ENCODE measurements at regions not wholly inside any gene's neighbourhood (a gene's known extent, or its start where the extent isn't known, plus 50 kb on each side); places are given as distances from the start of the nearest gene placed in this dataset.

DNA sequence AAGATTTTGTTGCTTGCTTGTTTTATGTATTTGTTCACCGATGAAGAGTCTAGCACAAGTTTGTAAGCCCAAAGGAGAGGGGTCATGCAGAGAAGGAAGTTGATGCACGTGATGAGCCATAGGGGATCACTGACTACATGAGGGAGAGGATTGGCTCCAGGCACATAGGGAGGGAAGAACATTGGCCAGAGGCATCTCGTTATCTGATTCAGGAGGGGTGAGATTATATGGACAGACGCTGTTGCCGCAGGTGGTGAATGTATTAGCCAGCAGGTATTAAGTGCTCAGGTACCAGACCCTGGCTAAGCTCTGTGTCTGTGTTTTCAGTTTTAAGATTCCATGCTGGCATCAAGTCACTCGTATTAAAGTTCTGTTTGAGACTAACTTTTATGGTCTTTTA lies 91.8 kb upstream of the CHST9 start:
- Histone ChIP-seq H3K9ac (no peak overlapping the region), H3K4me2 (ENCODE audit: low read length) (no peak overlapping the region), H3K27ac (no peak overlapping the region), H2AFZ (no peak overlapping the region), H3K4me3 (ENCODE audit: low read depth, low read length) (no peak overlapping the region), H3K27me3 (ENCODE audit: control insufficient read depth, insufficient read depth, low read length) (no peaks in the 10 kb centered on the region), H3K4me1 (no peaks in the 10 kb centered on the region), H3K9me3 (ENCODE audit: control insufficient read depth, low read length) (no peaks in the 10 kb centered on the region), H3K79me2 (no peaks in the 10 kb centered on the region), H3K36me3 (ENCODE audit: control insufficient read depth, insufficient read depth, low read length) (no peaks in the 10 kb centered on the region)
- TF ChIP-seq, protein P1, sequence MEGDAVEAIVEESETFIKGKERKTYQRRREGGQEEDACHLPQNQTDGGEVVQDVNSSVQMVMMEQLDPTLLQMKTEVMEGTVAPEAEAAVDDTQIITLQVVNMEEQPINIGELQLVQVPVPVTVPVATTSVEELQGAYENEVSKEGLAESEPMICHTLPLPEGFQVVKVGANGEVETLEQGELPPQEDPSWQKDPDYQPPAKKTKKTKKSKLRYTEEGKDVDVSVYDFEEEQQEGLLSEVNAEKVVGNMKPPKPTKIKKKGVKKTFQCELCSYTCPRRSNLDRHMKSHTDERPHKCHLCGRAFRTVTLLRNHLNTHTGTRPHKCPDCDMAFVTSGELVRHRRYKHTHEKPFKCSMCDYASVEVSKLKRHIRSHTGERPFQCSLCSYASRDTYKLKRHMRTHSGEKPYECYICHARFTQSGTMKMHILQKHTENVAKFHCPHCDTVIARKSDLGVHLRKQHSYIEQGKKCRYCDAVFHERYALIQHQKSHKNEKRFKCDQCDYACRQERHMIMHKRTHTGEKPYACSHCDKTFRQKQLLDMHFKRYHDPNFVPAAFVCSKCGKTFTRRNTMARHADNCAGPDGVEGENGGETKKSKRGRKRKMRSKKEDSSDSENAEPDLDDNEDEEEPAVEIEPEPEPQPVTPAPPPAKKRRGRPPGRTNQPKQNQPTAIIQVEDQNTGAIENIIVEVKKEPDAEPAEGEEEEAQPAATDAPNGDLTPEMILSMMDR (IDR thresholded peaks at IDR 0.05): no peak

DNA sequence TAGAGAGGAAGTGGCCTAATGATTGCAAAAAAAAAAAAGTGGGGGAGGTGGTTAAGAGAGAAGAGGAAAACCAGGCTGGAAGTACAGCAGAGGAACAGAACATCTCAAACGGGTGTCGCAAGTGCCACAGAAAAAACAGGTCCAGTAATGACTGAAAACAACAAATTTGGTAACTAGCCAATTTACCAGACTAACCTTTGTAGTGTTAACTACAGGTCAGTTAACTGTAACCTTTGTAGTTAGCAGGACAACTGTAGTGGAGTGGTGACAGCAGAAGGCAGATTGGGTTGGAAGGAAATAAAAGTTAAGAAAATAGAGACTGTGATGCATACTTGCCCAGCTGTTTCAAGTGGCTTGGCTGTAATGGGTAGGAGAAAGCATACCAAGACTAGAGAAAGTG lies 91.4 kb upstream of the CHST9 start:
- H3K9me3 ChIP-seq (ENCODE audit: control insufficient read depth, low read length): no peaks in the 10 kb centered on the region
- H3K27me3 ChIP-seq (ENCODE audit: control insufficient read depth, insufficient read depth, low read length): no peaks in the 10 kb centered on the region
- H3K9ac ChIP-seq: no peak overlapping the region
- H3K36me3 ChIP-seq (ENCODE audit: control insufficient read depth, insufficient read depth, low read length): no peaks in the 10 kb centered on the region
- no peak overlapping the region for H2AFZ ChIP-seq
- TF ChIP-seq, protein P1 (IDR thresholded peaks at IDR 0.05): no peak
- H3K27ac ChIP-seq: no peak overlapping the region
- no peaks in the 10 kb centered on the region for H3K79me2 ChIP-seq
- H3K4me2 ChIP-seq (ENCODE audit: low read length): no peak overlapping the region
- no peak overlapping the region for H3K4me3 ChIP-seq (ENCODE audit: low read depth, low read length)
- H3K4me1 ChIP-seq: no peaks in the 10 kb centered on the region

DNA sequence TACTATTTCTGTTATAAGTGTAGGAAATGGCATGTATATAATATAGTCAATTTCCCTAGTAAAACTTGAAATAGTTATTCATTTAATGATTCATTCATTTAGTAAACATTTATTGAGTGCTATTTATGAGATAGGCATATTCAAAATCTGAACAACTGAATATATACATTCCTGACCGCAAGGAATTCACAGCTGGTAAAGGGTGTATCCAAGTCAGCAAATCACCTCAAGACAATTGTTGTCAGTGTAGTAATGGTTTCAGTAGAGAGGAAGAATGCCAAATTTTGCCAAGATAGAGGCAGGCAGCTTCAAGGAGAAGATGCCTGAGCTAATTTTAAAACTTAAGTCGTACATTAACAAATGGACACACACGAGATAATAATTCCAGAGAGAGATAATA lies 89.8 kb upstream of the CHST9 start:
- no peaks in the 10 kb centered on the region for H3K27me3 ChIP-seq (ENCODE audit: control insufficient read depth, insufficient read depth, low read length)
- no peaks in the 10 kb centered on the region for H3K36me3 ChIP-seq (ENCODE audit: control insufficient read depth, insufficient read depth, low read length)
- TF ChIP-seq, protein P1 (IDR thresholded peaks at IDR 0.05): no peak
- H3K4me1 ChIP-seq: no peaks in the 10 kb centered on the region
- H3K4me3 ChIP-seq (ENCODE audit: low read depth, low read length): no peak overlapping the region
- H3K79me2 ChIP-seq: no peaks in the 10 kb centered on the region
- H3K27ac ChIP-seq: no peak overlapping the region
- no peak overlapping the region for H2AFZ ChIP-seq
- H3K4me2 ChIP-seq (ENCODE audit: low read length): no peak overlapping the region
- no peak overlapping the region for H3K9ac ChIP-seq
- no peaks in the 10 kb centered on the region for H3K9me3 ChIP-seq (ENCODE audit: control insufficient read depth, low read length)

DNA sequence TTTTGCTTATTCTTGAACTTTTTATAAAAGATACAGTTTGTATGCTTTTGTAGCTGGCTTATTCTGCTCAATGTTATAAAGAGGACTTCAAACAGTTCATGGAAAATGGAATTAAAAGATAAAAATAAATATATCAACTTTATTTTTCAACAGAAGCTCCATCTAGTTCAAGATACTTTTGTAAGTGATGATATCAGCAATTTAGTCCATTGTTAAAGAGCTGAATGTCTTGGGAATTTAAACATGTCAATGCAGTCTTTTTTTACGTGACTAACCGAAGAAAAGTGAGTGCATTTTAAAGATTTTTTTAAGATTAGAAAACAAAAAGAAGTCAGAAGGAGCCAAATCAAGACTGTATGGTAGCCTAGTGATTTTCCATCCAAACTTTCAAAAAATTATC lies 85.4 kb upstream of the CHST9 start:
- Histone ChIP-seq H3K79me2 (no peaks in the 10 kb centered on the region), H3K27ac (no peak overlapping the region), H3K9me3 (ENCODE audit: control insufficient read depth, low read length) (no peaks in the 10 kb centered on the region), H3K9ac (no peak overlapping the region), H3K4me2 (ENCODE audit: low read length) (no peak overlapping the region), H2AFZ (no peak overlapping the region), H3K4me3 (ENCODE audit: low read depth, low read length) (no peak overlapping the region), H3K36me3 (ENCODE audit: control insufficient read depth, insufficient read depth, low read length) (no peaks in the 10 kb centered on the region), H3K4me1 (no peaks in the 10 kb centered on the region), H3K27me3 (ENCODE audit: control insufficient read depth, insufficient read depth, low read length) (no peaks in the 10 kb centered on the region)
- TF ChIP-seq, protein P1 (IDR thresholded peaks at IDR 0.05): no peak

DNA sequence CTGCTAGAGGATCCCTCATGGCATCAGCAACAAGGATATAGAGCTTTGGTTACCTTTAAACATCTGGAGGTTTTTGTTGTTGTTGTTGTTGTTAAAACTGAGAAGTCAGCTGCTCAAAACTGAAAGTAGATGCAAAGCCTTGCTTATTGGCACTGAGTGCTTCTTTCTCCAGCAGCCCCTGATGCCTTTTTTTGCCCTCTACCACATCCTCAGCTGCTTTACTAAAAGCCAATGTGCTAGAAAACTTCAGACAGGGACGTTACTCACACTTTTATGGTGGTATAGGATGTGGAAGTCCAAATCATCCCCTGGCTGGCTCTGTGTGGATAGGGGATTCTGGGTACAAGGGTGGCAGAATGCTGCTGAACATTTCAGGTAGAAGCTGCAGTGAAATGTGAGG lies 78.3 kb upstream of the CHST9 start:
- no peaks in the 10 kb centered on the region for H3K79me2 ChIP-seq
- no peaks in the 10 kb centered on the region for H3K27me3 ChIP-seq (ENCODE audit: control insufficient read depth, insufficient read depth, low read length)
- no peaks in the 10 kb centered on the region for H3K4me1 ChIP-seq
- H3K9ac ChIP-seq: no peak overlapping the region
- H2AFZ ChIP-seq: no peak overlapping the region
- H3K9me3 ChIP-seq (ENCODE audit: control insufficient read depth, low read length): no peaks in the 10 kb centered on the region
- H3K27ac ChIP-seq: no peak overlapping the region
- no peak overlapping the region for H3K4me2 ChIP-seq (ENCODE audit: low read length)
- H3K36me3 ChIP-seq (ENCODE audit: control insufficient read depth, insufficient read depth, low read length): no peaks in the 10 kb centered on the region
- TF ChIP-seq, protein P1 (IDR thresholded peaks at IDR 0.05): no peak
- H3K4me3 ChIP-seq (ENCODE audit: low read depth, low read length): no peak overlapping the region

Measured in parathyroid adenoma (tissue), 2 donors.